HepG2 (cell line): ENCODE measurements at regions not wholly inside any gene's neighbourhood (a gene's known extent, or its start where the extent isn't known, plus 50 kb on each side); places are given as distances from the start of the nearest gene placed in this dataset.

ENCODE experiments used
- ATAC-seq: fragments of 200-7000 bp; cut with Tn5 transposase; 3 replicates; pipeline ENCODE4 v1.9.1; 2020; ENCODE audit warnings: mild to moderate bottlenecking, moderate library complexity
- BruUV-seq: library from RNA; stranded (reverse); fragments of 400-500 nt; replicated peaks from 2 replicates; lab custom pipeline; 2021; lab: Mats Ljungman, UMichigan
- CTCF ChIA-PET: fragments of 300-600 bp; formaldehyde crosslinking; extraction: SDS; loops from one replicate; lab custom pipeline; 2021; ENCODE audit warnings: low total read pairs, inconsistent platforms, low intra/inter-chr PET ratio; lab: Yijun Ruan, JAX
- POLR2A ChIA-PET: fragments of 350-600 bp; sonication (Branson Sonifier 250); formaldehyde crosslinking; loops from one replicate; lab custom pipeline; 2020; ENCODE audit warnings: antibody characterized with exemption, inconsistent platforms; lab: Yijun Ruan, JAX
- DNase-seq: peaks from one replicate; pipeline ENCODE4 v3.0.0-alpha.2; 2015; ENCODE audit warnings: low spot score
- FAIRE-seq: peaks from 3 replicates; lab custom pipeline; 2011; peaks lifted over from hg19 to GRCh38; lab: Jason Lieb, UNC
- H2AFZ ChIP-seq: one replicate; pipeline ENCODE4 v1.6.1; 2011; ENCODE audit warnings: low read length, inconsistent platforms
- H3K27ac ChIP-seq: fragments of 300-600 bp; 3 replicates; pipeline ENCODE4 v1.8.0; 2011; ENCODE audit warnings: mixed run types, mild to moderate bottlenecking, mixed read lengths, low read length, inconsistent platforms; ENCODE audit not compliant: insufficient read depth; ENCODE audit errors: extremely low read length
- H3K27me3 ChIP-seq, 2 experiments: fragments of 200-600 bp in 1 of 2; 2 replicates in 1 of 2; 3 replicates in 1 of 2; pipeline versions ENCODE4 v1.6.0 to v1.8.0; 2011; ENCODE audit warnings: low read length in 2 of 2, mild to moderate bottlenecking in 2 of 2, moderate library complexity in 2 of 2, inconsistent platforms in 1 of 2; ENCODE audit not compliant: insufficient read depth in 2 of 2, control insufficient read depth in 1 of 2
- H3K36me3 ChIP-seq, 2 experiments: fragments of 200-600 bp in 1 of 2; replicated peaks in 1 of 2; 2 replicates in 1 of 2; 3 replicates in 1 of 2; pipeline versions ENCODE4 v1.5.1 to v1.8.0; 2011; ENCODE audit warnings: low read length in 2 of 2, inconsistent platforms in 1 of 2; ENCODE audit not compliant: insufficient read depth in 2 of 2, control insufficient read depth in 1 of 2
- H3K4me1 ChIP-seq: 2 replicates; pipeline ENCODE4 v1.5.1; 2012; ENCODE audit warnings: low read length, inconsistent platforms; ENCODE audit not compliant: insufficient read depth
- H3K4me2 ChIP-seq: 2 replicates; pipeline ENCODE4 v1.6.0; 2011; ENCODE audit warnings: low read depth, low read length, inconsistent platforms
- H3K4me3 ChIP-seq, 3 experiments: fragments of 200-600 bp in 1 of 3; sonication (generic), shearing (Covaris generic) in 1 of 3; replicated peaks in 1 of 3; 2 replicates each; pipeline ENCODE4 v1.5.1; 2011 to 2016; ENCODE audit warnings: low read length in 3 of 3, inconsistent platforms in 2 of 3, low read depth in 2 of 3, mild to moderate bottlenecking in 2 of 3, control low read depth in 1 of 3, mixed read lengths in 1 of 3; ENCODE audit not compliant: insufficient read depth in 1 of 3
- H3K79me2 ChIP-seq: one replicate; pipeline ENCODE4 v1.6.1; 2011; ENCODE audit warnings: low read length, inconsistent platforms; ENCODE audit not compliant: insufficient read depth
- H3K9ac ChIP-seq: 2 replicates; pipeline ENCODE4 v1.6.0; 2011; ENCODE audit warnings: mild to moderate bottlenecking, low read depth, low read length, inconsistent platforms; ENCODE audit not compliant: insufficient read depth
- H3K9me3 ChIP-seq: 2 replicates; pipeline ENCODE4 v1.5.1; 2012; ENCODE audit warnings: mild to moderate bottlenecking, low read length
- H4K20me1 ChIP-seq: 2 replicates; pipeline ENCODE4 v1.6.0; 2011; ENCODE audit warnings: inconsistent platforms, mild to moderate bottlenecking, low read length, moderate library complexity; ENCODE audit not compliant: insufficient read depth
- ARID4A ChIP-seq: sonication (generic); formaldehyde crosslinking; IDR thresholded peaks from 2 replicates; pipeline ENCODE4 v1.5.0; 2020; ENCODE audit warnings: mild to moderate bottlenecking, missing genetic modification reagents, borderline replicate concordance
- FOSL2 ChIP-seq: sonication (generic); formaldehyde crosslinking; IDR thresholded peaks from 2 replicates; pipeline ENCODE4 v1.4.0; 2020; ENCODE audit warnings: missing genetic modification reagents
- HIC2 ChIP-seq: sonication (generic); formaldehyde crosslinking; IDR thresholded peaks from 2 replicates; pipeline ENCODE4 v1.9.0; 2022; ENCODE audit warnings: low read depth, missing genetic modification reagents
- PAWR ChIP-seq: sonication (generic); formaldehyde crosslinking; IDR thresholded peaks from 2 replicates; pipeline ENCODE4 v1.4.0; 2020; ENCODE audit warnings: missing genetic modification reagents, mild to moderate bottlenecking, borderline replicate concordance
- XBP1 ChIP-seq: sonication (generic); formaldehyde crosslinking; IDR thresholded peaks from 2 replicates; pipeline ENCODE4 v1.5.0; 2020; ENCODE audit warnings: missing genetic modification reagents
- ZNF296 ChIP-seq: sonication (generic); formaldehyde crosslinking; conservative IDR thresholded peaks from 2 replicates; pipeline ENCODE4 v1.5.0; 2020; ENCODE audit warnings: mild to moderate bottlenecking, missing genetic modification reagents
- ZNF557 ChIP-seq: sonication (generic); formaldehyde crosslinking; IDR thresholded peaks from 2 replicates; pipeline ENCODE4 v1.4.0; 2020; ENCODE audit warnings: missing genetic modification reagents
- ZXDC ChIP-seq: sonication (generic); formaldehyde crosslinking; IDR thresholded peaks from 2 replicates; pipeline ENCODE4 v1.5.0; 2020; ENCODE audit warnings: mild to moderate bottlenecking, missing genetic modification reagents
- WGBS: methylation state at CpG from one replicate; pipeline ENCODE4 v1.1.6; 2017; ENCODE audit warnings: low lambda C conversion rate; 5-methylcytosine and 5-hydroxymethylcytosine counted together
- in situ Hi-C: cut with HindIII; loops from 2 replicates; pipeline ENCODE4 v1.10.0; 2017; ENCODE audit warnings: low pct_unique_long_range_greater_than_20kb; ENCODE audit not compliant: extremely low pct_ligation_motif_present
- intact Hi-C: fragments of 100-400 bp; cut with micrococcal nuclease; formaldehyde crosslinking; loops from one replicate; pipeline ENCODE4 v1.10.0; 2022; ENCODE audit not compliant: unreplicated experiment

GRCh38 chr5:106675687-106676086, 995.0 kb downstream of the EFNA5 start:
- Histone ChIP-seq H2AFZ (no peak overlapping the region), H3K4me3 (no peak overlapping the region), H3K36me3 (no peaks in the 10 kb centered on the region), H4K20me1 (no peaks in the 10 kb centered on the region)
- ChIA-PET CTCF (no interaction called here), POLR2A (no interaction called here)
- in situ Hi-C loops = no loop called here
- BruUV-seq = no TSS peak
- ATAC-seq = no peak
- TF ChIP-seq ZXDC (CRISPR knock-in tag) = no peak
- no peak for TF ChIP-seq ZNF296 (CRISPR knock-in tag)
- no peak for TF ChIP-seq FOSL2 (CRISPR knock-in tag)
- TF ChIP-seq XBP1 (CRISPR knock-in tag) = no peak
- TF ChIP-seq ZNF557 (CRISPR knock-in tag) = no peak
- TF ChIP-seq PAWR = no peak
- TF ChIP-seq ARID4A = no peak
- no peak for TF ChIP-seq HIC2 (CRISPR knock-in tag)
- TF ChIP-seq, all 625 proteins: peak for 0
- Histone ChIP-seq H3K4me2 (no peak overlapping the region), H3K9ac (no peak overlapping the region), H3K79me2 (no peaks in the 10 kb centered on the region), H3K4me1 (no peaks in the 10 kb centered on the region), H3K27me3 (no peaks in the 10 kb centered on the region), H3K27ac (no peak overlapping the region), H3K9me3 (no peaks in the 10 kb centered on the region)
- FAIRE-seq = no peak
- no peak for DNase-seq
- WGBS = 0% methylated on average over 1 of the region's 1 CpG
- intact Hi-C loops = no loop called here
